Retina (tissue), 1 donor: ENCODE measurements at regions not wholly inside any gene's neighbourhood (a gene's known extent, or its start where the extent isn't known, plus 50 kb on each side); places are given as distances from the start of the nearest gene placed in this dataset.
A peak's percentile ranks its signal among the peaks of the same experiment; 100 is the strongest.
"Not testable (repeated sequence)": the region's sequence is repeated elsewhere in the genome, so short reads cannot be mapped to it uniquely, and the experiment has no call there.

Source experiments
- DNase-seq: peaks from one replicate; pipeline ENCODE4 v3.0.0-alpha.2; 2016

- no peak for DNase-seq
Measured at GRCh38 chr14:87409393-87409792, 583.6 kb downstream of the GALC start.

- no peak for DNase-seq
Measured at GRCh38 chr14:87407344-87407743, 585.6 kb downstream of the GALC start.

DNA sequence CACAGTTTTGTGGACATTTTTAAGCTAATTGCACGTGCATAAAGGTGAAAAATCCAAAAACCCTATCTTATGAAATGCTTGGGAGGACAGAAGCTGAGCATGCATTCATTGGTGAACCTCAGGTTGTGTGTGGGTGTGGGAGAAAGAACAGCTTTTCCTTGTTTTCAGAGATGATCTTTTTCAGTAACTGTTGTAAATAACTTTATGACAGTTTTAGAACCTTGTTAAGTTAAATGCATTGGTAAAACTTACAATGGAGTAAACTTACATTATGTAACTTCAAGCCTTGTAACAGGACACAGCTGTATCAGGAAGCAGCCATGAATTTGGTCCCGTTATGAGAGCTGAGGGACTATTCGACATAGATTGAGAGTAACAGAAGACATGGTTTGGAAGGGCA lies 587.4 kb downstream of the GALC start:
- DNase-seq: no peak

DNA sequence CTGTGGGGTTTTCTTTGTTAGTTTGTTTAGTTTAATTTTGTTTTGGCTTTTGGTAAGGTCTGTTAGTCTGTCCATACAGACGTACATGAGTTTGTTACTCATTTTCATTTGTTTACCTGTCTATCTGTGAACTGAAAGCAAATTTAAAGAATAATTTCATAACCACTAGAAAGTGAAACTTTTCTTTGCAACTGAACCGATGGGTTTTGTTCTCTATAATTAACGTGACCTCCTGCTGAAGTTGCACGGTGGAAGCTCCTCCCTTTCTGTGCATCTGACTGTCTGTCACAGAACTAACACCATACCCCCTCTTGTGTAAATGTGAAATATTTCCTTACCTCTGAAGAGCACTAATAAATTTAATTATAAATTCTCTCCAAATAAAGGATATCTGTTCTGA lies 595.5 kb downstream of the GALC start:
- no peak for DNase-seq

- DNase-seq: no peak
Measured at GRCh38 chr14:87391066-87391465, 601.9 kb downstream of the GALC start.

DNA sequence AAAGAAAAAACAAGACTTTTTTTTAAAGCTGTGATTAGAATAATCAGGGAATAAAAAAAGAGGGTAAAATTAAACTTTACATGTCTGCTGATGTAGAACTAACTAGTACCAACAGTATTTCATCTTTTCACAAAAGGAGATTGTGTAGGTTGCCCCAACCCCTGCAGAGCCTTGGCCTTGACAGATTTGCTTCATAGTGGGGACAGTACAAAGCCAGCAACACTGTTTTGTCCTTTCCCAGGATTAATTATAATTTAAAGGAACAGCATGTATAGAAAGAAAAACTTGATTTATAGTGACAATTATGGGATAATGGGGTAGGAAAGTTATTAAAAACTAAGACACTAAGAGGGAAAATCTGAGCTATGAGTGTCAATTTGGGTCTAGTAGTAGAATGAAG lies 604.0 kb downstream of the GALC start:
- DNase-seq: peak; percentile 23

DNA sequence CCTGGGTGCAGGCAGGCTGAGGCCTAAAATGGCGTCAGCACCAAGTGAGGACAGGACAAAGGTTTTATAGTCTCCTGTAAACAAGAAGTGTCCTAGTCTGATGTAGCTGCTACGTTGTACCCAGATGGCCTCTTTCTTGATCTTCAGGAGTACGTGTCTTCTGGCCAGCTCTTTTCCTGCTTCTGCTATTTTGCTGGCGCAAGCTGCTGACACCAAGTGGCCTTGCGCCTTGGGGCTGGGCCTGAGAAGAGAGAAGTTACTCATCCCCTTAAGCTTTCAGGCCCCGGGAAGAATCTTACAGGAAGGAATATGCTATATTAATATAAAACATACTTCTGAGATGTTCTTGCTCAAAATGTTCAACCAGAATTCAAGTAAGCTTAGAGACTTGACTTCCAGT lies 605.2 kb downstream of the GALC start:
- no peak for DNase-seq

DNA sequence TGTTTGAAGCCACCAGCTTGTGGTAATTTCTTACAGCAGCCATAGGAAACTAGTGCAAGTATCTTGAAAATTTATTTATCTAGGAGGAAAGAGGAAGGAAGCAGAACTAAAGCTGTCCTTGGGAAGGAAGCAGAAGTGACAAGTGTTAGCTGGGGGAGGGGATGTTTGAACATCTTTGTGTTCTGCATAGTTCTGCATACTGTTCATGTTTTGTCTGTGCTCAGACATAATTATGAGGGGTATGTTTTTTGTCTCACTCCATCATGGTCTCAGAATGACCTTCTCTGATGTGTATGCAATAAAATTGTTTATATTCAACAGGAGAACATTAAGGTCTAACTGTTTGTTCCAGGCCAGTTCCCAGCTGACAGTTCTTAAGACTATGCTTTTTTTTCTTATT lies 606.5 kb downstream of the GALC start:
- DNase-seq: peak; percentile 21

- DNase-seq: no peak
Measured at GRCh38 chr14:87380054-87380453, 612.9 kb downstream of the GALC start.

DNA sequence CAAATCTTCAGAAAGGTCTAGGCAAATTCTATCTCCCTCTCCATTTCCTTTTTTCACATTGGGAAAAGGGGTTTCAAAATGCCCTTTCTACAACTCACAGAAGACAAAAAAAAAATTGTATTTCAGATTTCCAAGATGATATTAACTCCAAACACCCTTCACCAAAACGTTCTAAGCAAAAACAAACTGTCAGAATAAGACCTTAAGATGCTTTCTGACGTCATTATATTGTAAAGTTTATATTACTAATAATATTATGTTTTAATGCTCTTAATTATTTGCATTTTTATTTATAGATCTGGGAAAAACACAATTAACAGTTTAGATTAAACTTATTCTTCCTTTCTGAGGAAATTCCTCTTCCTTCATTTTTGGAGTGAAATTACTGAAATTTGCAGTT lies 624.2 kb downstream of the GALC start:
- DNase-seq: no peak

DNA sequence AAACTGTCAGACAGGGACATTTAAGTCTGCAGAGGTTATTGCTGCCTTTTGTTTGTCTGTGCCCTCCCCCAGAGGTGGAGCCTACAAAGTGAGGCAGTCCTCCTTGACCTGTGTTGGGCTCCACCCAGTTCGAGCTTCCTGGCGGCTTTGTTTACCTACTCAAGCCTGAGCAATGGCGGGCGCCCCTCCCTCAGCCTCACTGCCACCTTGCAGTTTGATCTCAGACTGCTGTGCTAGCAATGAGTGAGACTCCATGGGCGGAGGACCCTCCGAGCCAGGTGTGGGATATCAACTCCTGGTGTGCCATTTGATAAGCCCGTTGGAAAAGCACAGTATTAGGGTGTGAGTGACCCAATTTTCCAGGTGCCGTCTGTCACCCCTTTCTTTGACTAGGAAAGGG lies 632.7 kb downstream of the GALC start:
- DNase-seq: not testable (repeated sequence)

DNA sequence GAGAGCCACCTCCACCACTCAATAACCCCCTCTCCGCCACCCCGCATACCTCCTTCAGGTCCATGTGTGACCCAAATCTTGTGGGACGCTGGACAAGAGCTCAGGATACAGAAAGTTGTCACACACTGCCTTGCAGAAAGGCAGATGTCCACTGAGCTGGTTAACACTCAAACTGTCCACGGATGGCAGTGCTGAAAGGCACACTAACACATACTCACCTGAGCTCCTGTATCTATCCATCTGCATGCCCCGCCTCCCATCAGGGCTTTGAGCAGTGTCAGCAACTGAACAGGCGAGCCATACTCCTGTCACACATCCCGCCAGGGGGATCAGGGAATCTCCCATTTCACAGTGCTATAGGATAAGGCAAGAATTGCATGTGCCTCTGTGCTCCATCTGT lies 642.0 kb downstream of the GALC start:
- no peak for DNase-seq

- DNase-seq: no peak
Measured at GRCh38 chr14:87349921-87350320, 643.1 kb downstream of the GALC start.

GRCh38 chr14:87343652-87344051 lies 649.3 kb downstream of the GALC start:
- DNase-seq: no peak

GRCh38 chr14:87334997-87335685 lies 657.8 kb downstream of the GALC start:
- DNase-seq: no peak

DNA sequence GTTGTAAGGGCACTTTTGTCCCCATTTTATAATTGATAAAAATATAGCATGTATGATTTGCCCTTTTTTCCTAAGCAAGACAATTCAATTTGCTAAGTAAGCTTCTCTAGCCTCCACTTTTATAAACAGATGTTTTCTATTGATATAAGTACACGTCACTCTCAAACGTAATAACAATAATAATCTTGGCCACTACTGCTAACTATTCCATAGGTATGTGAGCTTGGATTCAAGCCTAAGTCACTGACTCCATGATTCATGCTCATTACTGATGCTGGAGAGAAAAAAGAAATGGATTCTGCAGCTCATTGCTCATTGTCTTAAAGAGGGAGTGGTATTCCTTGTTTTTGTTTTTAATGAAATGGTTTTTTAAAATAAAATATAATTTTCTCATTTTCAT lies 661.0 kb downstream of the GALC start:
- DNase-seq: no peak

DNA sequence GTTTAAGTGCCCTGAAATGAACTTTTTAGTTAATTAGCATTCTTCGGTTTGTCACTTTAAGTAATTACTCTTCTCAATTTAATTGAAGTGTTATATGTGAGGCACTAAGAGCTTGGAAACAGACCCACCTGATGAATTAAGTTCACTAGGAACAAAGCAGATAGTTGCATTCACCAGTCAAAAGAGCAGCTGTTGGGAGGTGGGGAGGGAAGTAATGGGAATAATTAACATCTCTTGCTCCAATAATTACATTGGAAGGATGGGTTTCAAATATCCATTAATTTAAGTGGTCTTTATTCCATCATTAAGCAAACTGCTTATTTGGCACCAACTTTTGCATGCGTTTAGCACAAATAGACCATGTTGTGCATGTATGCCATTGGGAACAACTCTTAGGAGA lies 667.2 kb downstream of the GALC start:
- no peak for DNase-seq

DNA sequence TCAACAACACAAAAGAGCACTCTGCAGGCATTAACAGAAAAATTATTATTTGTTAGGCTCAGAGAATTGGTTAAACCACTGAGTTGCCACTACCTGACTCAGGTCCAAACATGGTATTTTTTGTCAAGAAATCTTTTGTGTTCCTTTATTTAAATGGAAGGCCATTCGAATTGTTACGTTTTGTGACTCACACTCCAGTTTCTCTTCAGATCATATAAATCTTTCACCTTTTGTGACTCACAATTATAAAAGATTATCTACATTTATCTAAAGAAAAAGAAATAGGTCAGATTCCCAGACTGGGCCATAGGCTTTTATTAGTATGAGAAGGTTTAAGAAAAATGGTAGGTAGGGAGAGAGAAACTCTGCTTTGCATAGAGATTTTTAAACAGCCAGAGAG lies 669.8 kb downstream of the GALC start:
- DNase-seq: no peak

DNA sequence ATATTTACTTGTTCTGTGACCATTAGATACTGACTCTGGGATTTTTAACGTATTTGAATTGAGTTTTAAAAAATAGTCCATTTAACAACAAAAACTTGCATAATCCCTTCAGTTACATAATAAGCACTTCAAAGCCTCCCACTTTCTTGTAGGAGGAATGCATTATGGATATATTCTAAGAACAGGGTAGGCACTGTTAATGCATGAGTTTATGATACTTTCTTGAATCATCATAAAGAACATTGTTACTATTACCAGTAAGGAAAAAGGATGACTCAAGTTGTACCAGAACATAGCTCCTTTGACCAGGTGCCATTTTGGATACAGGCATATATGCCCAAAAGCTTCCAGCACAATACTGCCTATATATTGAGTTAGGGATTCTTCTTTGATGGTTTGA lies 671.4 kb downstream of the GALC start:
- DNase-seq: no peak

GRCh38 chr14:87312894-87313205 lies 680.1 kb downstream of the GALC start:
- DNase-seq: no peak

GRCh38 chr14:87312169-87312893 lies 680.7 kb downstream of the GALC start:
- no peak for DNase-seq

DNA sequence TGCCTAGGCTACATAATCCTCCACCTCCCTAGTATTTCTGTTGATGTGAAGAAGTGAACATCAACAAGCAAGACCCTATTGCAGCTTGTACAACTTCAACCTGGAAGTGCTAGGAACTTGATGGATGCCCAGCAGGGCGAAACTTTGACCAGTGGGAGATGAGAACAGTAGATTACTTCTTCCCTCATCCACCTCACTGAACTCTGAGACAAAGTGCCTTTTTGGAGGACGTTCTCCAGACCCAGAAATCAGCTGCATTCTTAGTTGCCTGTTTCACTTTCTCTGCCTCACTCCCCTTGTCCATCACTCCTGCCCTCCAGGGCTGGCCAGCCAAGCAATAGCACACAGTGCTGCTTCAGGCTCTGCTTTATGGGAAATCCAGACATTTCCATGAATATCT lies 683.4 kb downstream of the GALC start:
- no peak for DNase-seq

- no peak for DNase-seq
Measured at GRCh38 chr14:87306409-87307168, 686.4 kb downstream of the GALC start.

GRCh38 chr14:87305345-87305744 lies 687.6 kb downstream of the GALC start:
- DNase-seq: no peak
